GM23248 (cell line): ENCODE measurements at regions not wholly inside any gene's neighbourhood (a gene's known extent, or its start where the extent isn't known, plus 50 kb on each side); places are given as distances from the start of the nearest gene placed in this dataset.

Experiments
- EZH2 ChIP-seq: fragments of 200-600 bp; sonication (generic); IDR thresholded peaks from 2 replicates; pipeline ENCODE4 v1.6.1; 2018; ENCODE audit warnings: antibody characterized with exemption, mild to moderate bottlenecking; ENCODE audit not compliant: insufficient read depth, poor library complexity, severe bottlenecking
- EZH2phosphoT487 ChIP-seq: fragments of 200-600 bp; sonication (generic); IDR thresholded peaks from 2 replicates; pipeline ENCODE4 v1.6.1; 2018; ENCODE audit warnings: antibody characterized with exemption, moderate library complexity, mild to moderate bottlenecking, low read depth; ENCODE audit not compliant: insufficient read depth

- TF ChIP-seq EZH2phosphoT487 (no peak), EZH2 (no peak)
Measured at GRCh38 chr16:73147958-73148357, 100.0 kb upstream of the ZFHX3 start.
